ENCODE measurements at regions not wholly inside any gene's neighbourhood (a gene's known extent, or its start where the extent isn't known, plus 50 kb on each side); places are given as distances from the start of the nearest gene placed in this dataset.

GRCh38 chr12:25348593-25348895 is 97.8 kb upstream of the KRAS start:
- TF ChIP-seq CTCF (IDR thresholded peaks at IDR 0.05) (no peak), POLR2A (IDR thresholded peaks at IDR 0.05) (no peak)

Measured in thyroid gland (tissue), 4 donors.